Adrenal gland (tissue), 5 donors: ENCODE measurements at regions not wholly inside any gene's neighbourhood (a gene's known extent, or its start where the extent isn't known, plus 50 kb on each side); places are given as distances from the start of the nearest gene placed in this dataset.

Experiments used
- POLR2A ChIP-seq, 2 donors: fragments of 450-650 bp; IDR thresholded peaks; one replicate each; pipeline ENCODE4 v1.6.1; 2017; ENCODE audit warnings: antibody characterized with exemption in 2 of 2, mild to moderate bottlenecking in 2 of 2, moderate library complexity in 1 of 2
- TF ChIP-seq, protein P1 (sequence below), 6 experiments: fragments of 450-650 bp in 4 of 6; fragments of 200-600 bp in 2 of 6; sonication (generic) in 1 of 6; IDR thresholded peaks; 1 replicate in 5 of 6; 2 replicates in 1 of 6; pipeline versions ENCODE4 v1.5.1 to v1.8.0; 2016 to 2021; ENCODE audit warnings: antibody characterized with exemption in 6 of 6, mild to moderate bottlenecking in 2 of 6, moderate library complexity in 1 of 6
- donor health status: DM: no; HTN: no; CAD: no.

DNA sequence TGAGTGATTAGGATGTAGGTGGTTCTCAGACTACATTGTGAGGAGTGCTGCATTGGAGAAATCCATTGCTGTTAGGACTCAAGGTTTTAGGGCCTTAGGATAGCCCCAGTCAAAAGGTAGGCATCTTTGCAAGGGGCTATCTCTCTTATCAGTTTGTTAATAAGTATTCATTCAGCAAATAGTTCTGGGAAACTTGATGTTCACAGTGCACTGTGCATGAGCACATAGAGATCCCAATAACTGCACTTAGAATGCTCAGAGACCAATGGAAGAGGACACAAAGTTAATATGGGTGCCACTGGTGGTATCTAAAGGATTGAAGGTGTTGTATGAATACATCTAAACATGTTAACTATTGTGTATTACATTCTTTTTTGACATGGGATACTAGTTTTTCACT lies 131.4 kb downstream of the KIF4B start:
- TF ChIP-seq, protein P1, sequence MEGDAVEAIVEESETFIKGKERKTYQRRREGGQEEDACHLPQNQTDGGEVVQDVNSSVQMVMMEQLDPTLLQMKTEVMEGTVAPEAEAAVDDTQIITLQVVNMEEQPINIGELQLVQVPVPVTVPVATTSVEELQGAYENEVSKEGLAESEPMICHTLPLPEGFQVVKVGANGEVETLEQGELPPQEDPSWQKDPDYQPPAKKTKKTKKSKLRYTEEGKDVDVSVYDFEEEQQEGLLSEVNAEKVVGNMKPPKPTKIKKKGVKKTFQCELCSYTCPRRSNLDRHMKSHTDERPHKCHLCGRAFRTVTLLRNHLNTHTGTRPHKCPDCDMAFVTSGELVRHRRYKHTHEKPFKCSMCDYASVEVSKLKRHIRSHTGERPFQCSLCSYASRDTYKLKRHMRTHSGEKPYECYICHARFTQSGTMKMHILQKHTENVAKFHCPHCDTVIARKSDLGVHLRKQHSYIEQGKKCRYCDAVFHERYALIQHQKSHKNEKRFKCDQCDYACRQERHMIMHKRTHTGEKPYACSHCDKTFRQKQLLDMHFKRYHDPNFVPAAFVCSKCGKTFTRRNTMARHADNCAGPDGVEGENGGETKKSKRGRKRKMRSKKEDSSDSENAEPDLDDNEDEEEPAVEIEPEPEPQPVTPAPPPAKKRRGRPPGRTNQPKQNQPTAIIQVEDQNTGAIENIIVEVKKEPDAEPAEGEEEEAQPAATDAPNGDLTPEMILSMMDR (IDR thresholded peaks at IDR 0.05) = no peak
- TF ChIP-seq POLR2A (IDR thresholded peaks at IDR 0.05) = no peak
